ENCODE measurements at regions not wholly inside any gene's neighbourhood (a gene's known extent, or its start where the extent isn't known, plus 50 kb on each side); places are given as distances from the start of the nearest gene placed in this dataset.

- DNase-seq (ENCODE audit: low read depth): peak; percentile 52
- H3K4me3 ChIP-seq (replicated peaks; ENCODE audit: low read depth, low read length): no peak overlapping the region
- TF ChIP-seq CTCF (IDR thresholded peaks at IDR 0.05; ENCODE audit: low read length, missing control alignments): no peak
These were observed 1109.1 kb upstream of the MIR17HG start for GRCh38 chr13:90238413-90238812.

- H3K4me3 ChIP-seq (replicated peaks; ENCODE audit: low read depth, low read length): no peak overlapping the region
- DNase-seq (ENCODE audit: low read depth): no peak
- TF ChIP-seq CTCF (IDR thresholded peaks at IDR 0.05; ENCODE audit: low read length, missing control alignments): no peak
These were observed 1108.4 kb upstream of the MIR17HG start for GRCh38 chr13:90239130-90239529.

GRCh38 chr13:90246005-90246404 lies 1101.5 kb upstream of the MIR17HG start:
- H3K4me3 ChIP-seq (replicated peaks; ENCODE audit: low read depth, low read length): no peak overlapping the region
- DNase-seq (ENCODE audit: low read depth): no peak
- TF ChIP-seq CTCF (IDR thresholded peaks at IDR 0.05; ENCODE audit: low read length, missing control alignments): no peak

DNA sequence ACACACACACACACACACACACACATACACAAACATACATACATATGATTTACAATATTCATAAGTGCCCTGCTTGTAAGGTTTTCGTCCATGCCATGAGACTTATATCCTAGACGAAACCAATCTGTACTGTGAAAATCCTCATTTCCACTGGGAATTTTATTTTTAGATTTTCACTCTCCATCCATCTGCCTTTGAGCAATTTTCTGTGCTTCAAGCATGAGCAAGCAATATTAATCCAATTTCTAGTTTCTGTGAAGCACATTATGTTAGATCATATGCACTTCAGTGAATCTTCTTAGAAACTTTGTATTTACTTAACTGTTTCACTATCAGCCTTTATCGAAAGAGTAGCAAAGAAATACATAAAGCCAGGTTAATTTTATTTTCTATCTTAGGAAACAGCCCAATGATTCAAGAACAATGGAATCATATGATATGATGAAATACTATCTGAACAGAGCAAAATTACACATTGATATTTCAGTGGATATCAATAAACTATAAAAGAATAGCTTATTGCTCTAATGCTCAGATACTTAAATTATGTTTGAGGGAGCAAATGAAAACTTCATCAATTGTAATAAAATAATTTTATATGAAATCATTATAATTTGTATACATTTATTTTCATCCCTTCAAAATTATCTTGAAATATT lies 1100.7 kb upstream of the MIR17HG start:
- no peak for TF ChIP-seq CTCF (IDR thresholded peaks at IDR 0.05; ENCODE audit: low read length, missing control alignments)
- DNase-seq (ENCODE audit: low read depth): no peak
- H3K4me3 ChIP-seq (replicated peaks; ENCODE audit: low read depth, low read length): no peak overlapping the region

GRCh38 chr13:90253806-90254205 lies 1093.7 kb upstream of the MIR17HG start:
- no peak overlapping the region for H3K4me3 ChIP-seq (replicated peaks; ENCODE audit: low read depth, low read length)
- no peak for TF ChIP-seq CTCF (IDR thresholded peaks at IDR 0.05; ENCODE audit: low read length, missing control alignments)
- no peak for DNase-seq (ENCODE audit: low read depth)

DNA sequence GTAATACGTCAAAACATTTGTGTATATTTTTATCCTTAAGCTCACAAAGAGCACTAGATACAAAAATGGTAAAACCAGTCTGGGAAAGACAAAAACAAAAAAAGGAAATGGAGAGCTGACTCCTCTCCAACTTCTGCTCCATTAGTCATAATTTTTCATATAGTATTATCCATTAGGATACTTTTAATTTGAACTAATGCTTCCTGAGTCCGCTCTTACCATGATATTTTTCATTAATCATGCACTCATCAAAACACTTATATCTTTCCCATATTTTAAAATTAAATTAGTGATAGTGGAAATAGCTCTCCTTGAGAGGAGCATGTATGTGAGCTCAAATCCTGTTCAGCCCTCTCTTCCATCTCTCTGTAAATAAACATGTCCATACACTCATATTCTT lies 1093.0 kb upstream of the MIR17HG start:
- TF ChIP-seq CTCF (IDR thresholded peaks at IDR 0.05; ENCODE audit: low read length, missing control alignments): no peak
- DNase-seq (ENCODE audit: low read depth): no peak
- H3K4me3 ChIP-seq (replicated peaks; ENCODE audit: low read depth, low read length): no peak overlapping the region

GRCh38 chr13:90256746-90257145 lies 1090.7 kb upstream of the MIR17HG start:
- H3K4me3 ChIP-seq (replicated peaks; ENCODE audit: low read depth, low read length): no peak overlapping the region
- DNase-seq (ENCODE audit: low read depth): no peak
- no peak for TF ChIP-seq CTCF (IDR thresholded peaks at IDR 0.05; ENCODE audit: low read length, missing control alignments)
